Activated naive CD8-positive, alpha-beta T cell treated with anti-CD3 and anti-CD28 coated beads, Interleukin-2, amount 50 U/mL, for 16 hours (primary cell): ENCODE measurements at regions not wholly inside any gene's neighbourhood (a gene's known extent, or its start where the extent isn't known, plus 50 kb on each side); places are given as distances from the start of the nearest gene placed in this dataset.
"Not testable (repeated sequence)": the region's sequence is repeated elsewhere in the genome, so short reads cannot be mapped to it uniquely, and the experiment has no call there.

Experiments used
- DNase-seq: peaks from one replicate; pipeline ENCODE4 v3.0.0-alpha.2; 2020; ENCODE audit warnings: low read depth, low spot score

DNA sequence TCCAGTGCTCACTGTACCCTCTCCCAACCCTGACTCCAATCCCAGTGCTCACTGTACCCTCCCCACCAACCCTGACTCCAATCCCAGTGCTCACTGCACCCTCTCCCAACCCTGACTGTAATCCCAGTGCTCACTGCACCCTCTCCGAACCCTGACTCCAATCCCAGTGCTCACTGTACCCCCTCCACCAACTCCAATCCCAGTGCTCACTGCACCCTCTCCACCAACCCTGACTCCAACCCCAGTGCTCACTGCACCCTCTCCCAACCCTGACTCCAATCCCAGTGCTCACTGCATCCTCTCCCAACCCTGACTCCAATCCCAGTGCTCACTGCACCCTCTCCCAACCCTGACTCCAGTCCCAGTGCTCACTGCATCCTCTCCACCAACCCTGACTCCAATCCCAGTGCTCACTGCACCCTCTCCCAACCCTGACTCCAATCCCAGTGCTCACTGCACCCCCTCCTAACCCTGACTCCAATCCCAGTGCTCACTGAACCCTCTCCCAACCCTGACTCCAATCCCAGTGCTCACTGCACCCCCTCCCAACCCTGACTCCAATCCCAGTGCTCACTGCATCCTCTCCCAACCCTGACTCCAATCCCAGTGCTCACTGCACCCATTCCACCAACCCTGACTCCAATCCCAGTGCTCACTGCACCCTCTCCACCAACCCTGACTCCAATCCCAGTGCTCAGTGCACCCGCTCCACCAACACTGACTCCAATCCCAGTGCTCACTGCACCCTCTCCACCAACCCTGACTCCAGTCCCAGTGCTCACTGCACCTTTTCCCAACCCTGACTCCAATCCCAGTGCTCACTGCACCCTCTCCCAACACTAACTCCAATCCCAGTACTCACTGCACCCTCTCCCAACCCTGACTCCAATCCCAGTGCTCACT lies 136.3 kb upstream of the ZNF618 start:
- DNase-seq, result not testable (repeated sequence)

DNA sequence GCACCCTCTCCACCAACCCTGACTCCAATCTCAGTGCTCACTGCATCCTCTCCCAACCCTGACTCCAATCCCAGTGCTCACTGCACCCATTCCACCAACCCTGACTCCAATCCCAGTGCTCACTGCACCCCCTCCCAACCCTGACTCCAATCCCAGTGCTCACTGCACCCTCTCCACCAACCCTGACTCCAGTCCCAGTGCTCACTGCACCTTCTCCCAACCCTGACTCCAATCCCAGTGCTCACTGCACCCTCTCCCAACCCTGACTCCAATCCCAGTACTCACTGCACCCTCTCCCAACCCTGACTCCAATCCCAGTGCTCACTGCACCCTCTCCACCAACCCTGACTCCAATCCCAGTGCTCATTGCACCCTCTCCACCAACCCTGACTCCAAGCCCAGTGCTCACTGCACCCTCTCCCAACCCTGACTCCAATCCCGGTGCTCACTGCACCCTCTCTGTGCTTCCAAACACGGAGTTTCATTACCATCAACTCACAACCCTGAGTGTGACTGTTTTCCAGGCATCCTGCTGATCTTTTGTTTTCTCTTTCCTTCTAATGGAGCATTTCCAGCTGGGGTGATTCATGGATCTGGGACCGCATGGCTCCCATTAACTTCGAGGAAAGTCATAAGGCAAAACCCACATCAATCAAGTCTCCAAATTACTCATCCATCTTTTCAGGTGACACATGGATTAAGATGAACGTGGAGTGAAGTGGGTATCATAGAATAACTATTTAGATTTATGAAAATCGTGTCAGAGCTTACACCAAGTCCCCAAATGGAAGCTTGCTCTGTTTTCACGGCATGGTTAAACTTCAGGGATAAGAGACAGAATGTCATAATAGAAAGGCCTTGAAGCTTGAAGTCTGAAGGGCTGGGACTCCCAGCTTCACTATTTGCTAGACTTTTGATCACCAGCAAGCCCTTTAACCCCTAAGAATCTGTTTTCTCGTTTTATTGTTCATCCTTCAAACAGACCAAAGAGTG lies 135.3 kb upstream of the ZNF618 start:
- not testable (repeated sequence) for DNase-seq

DNA sequence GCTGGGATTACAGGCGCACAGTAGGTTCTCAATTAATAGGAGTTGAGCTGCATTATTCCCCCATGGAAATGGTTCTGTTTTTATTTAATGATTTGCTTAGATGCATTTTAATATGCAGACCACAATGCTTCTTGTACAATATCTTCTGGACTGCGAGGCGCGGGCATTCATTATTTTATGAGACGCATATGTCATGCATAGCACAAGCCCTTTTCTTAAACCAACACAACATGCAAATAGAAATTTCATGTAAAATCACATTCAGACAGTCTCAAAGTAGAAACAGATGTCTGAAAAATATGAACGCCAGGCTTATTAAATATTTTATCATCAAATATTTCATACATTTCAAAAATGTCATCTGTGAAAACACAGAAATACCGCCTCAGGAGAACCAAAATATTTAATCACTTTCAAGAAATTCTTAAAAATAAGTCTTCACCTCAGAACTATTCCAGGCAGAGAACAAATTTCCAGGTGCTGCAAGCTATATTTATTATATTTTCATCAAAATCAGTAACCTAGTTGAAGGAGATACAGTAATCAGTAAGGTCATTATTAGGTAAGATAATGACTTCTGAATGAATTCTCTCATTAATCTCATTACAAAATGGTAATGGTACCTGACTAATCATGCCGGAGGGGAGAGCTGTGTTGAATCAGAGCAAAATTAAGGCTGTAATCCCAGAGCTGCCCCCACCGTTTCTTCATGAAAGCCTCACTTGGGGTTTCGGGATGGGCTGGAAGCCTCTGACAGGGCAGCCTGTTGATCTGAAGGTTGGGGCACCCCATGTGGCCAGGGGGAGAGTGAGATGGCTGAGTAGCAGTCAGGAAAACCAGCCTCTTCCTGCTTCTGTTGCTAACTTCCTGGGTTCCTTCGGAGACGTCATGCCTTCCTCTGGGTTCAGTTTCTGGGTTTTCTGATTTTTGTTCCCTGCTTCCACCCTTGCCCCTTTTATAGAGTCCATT lies 133.9 kb upstream of the ZNF618 start:
- no peak for DNase-seq

DNA sequence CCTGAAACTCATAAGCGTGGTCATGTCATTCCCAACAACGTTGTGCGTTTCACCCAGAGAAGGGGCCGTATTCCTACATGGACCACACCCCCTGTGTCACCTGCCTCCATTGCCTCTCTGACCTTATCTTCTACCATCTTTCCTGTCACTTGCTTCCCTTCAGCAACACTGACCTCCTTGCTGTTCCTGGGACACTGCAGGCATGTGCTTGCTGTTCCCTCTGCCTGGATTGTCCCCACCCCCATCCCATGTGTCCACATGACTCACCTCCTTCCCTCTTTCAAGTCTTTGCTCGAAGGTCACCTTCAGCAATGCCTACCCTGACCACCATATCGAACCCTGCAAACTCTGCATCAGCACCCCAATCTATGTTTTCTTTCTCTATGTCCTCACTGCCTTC lies 133.2 kb upstream of the ZNF618 start:
- no peak for DNase-seq

DNA sequence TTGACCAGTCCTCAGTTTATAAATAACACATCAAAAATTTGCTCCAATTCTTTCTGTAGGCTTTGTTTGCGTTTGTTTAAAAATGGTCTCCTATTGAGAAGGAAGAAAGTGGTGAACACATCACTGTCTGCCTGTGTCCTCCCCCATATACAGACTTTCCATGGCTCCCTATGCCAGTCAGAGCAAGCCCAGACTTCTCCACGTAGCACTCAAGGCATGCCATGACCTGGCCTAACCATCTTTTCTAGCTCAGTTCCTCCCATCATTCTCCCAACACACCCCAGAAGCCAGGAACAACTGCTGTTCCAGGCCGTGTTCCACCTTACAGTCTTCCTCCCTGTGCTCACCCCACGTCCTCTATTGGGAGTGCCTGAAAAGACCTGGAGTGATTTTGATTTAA lies 129.6 kb upstream of the ZNF618 start:
- no peak for DNase-seq

DNA sequence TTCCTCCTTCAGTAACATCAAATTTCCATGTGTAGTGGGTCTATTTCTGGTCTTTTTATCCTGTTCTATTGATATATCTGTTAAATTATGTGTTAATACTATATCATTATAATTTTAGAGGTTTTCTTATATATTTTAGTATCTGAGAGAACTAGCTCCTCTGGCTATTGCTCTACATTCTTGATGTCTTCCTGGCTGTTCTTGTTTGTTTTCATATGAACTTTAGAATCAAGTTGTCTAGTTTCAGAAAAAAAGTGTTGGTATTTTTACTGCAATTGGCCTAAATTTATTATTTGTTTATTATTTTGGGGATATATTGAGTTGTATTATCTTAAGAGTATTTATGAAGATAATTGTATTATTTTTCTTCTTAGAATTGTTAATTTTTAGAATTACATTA lies 128.0 kb upstream of the ZNF618 start:
- no peak for DNase-seq

DNA sequence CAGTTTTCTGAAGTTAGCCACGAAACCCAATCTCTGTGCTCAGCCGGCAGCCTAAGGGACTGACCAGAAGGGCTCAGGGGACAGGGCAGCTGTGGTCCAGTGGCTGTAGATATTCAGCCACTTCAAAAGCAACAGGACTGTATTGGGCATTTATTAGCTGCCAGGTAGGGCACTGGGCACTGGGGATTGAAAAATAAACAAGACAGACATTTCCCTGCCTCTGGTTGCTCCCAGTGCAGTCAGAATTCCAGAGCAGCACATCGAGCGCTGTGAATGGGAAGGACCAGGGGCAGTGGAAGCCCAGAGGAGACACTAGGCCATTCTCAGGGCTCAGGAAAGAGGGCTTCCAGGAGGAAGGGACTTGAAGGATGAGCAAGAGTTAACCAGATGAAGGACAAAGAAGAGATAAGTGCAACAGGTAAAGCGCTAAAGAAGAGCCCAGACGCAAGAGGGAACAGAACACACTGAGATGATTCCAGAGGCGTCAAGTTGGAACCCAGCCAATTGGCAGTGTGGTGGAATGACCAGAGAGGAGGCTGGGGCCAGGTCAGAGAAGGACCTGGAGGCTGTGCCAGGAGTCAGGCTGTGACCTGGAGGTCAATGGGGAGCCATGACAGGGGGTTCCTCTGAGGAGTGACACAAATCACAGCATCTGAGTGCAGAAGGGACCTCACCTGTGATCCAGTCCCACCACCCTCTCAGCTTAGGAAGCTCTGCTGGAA lies 122.5 kb upstream of the ZNF618 start:
- DNase-seq, result no peak

DNA sequence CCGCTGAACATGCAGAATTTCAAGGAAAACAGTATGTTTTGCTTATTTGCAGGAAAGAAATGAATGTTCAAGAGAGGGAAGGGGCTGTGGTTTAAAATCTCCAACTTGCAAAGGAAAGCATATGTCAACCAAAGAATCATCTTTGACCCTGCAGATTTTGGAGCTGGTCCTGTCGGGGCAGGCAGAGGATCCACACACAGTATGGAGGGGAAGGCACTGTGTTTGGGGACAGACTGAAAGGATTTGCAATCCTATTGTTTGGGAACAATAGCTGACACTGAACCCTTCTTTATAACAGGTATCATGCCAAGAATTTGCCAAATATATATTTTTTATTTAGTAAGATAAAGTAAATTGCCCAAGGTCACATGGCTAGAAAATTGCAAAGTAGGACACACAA lies 121.4 kb upstream of the ZNF618 start:
- no peak for DNase-seq

DNA sequence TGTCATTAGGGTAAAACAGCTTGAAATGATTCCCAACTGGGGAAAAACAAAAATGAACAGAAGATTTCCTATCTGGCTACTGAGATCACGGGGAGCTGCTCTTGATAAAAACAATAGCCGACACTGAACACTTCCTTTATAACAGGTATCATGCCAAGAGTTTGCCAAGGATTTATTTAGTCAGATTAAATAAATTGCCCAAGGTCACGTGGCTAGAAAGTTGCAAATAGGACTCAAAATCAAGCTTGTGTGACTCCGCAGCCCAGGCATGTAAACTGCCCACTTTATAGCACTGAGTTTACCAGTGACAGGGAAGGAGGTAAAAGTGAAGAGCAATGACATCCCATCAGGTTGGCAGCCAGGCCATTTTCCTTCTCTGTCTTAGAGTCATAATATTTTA lies 120.7 kb upstream of the ZNF618 start:
- DNase-seq, result no peak

DNA sequence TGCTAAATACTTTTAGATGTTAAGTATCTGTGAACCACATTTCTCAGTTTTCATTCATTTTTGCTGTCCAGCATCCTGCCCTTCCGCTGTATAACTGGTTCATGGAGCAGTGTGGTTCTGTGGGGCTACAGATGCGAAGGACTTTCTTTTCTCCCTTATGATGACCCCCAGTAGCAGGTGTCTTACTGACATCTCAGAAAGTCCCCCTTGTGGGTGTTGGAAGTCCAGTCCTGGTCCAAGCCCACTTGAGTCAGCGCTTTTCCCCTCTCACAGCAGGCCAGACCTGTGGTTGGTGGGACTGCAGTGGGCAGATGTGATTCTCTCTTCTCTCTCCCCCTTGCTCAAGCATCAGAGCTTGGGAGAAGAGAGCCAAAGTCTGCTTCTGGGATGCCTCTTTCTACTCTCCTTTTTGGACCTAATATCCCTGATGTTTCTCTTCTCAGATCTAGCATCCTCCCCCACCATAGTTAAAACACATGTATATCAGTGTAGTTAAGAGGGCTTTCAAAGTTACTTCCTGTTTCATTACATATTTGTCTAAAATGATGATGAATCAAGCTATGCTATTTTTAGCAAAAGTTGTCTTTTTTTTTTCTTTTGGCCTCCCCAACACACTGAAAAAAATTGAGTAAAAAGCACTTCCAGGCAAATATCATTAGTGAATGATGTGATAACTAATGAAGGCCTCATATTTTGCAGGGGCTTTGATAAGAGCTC lies 119.5 kb upstream of the ZNF618 start:
- no peak for DNase-seq

DNA sequence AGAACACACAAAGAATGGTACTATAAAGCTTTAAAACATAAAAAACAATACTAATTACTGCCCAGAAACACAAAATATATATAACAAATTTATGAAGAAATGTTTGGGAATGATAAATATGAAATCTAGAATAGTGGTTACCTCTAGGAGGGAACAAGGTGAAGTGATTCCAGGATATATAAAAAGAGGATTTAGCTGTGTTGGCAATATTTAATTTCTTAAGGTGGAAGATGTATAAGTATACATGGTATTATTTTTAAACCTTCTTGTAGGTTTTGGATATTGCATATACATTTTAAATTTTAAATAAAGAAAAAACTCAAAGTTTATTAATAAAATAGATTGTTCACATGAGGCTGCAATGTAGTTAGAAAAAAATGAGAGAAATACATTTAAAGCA lies 112.7 kb upstream of the ZNF618 start:
- DNase-seq, result no peak

DNA sequence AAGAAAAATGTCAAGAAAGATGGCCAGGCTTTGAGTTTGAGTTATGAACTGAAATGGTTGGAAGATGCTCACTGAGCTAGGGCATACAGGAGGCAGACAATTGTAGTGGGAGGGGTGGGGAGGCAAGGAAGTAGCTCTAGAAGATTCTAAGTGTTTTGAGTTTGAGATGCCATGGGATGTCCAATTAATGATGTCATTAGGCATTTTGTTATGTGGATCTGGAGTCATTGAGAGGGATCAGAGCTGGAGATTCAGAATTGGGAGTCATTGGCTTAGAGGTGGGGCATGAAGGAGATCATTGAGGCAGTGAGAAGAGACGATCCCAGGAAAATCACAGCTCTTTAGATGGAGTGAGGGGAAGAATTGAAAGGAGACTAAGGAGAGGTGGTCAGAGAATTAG lies 111.5 kb upstream of the ZNF618 start:
- DNase-seq, result no peak

DNA sequence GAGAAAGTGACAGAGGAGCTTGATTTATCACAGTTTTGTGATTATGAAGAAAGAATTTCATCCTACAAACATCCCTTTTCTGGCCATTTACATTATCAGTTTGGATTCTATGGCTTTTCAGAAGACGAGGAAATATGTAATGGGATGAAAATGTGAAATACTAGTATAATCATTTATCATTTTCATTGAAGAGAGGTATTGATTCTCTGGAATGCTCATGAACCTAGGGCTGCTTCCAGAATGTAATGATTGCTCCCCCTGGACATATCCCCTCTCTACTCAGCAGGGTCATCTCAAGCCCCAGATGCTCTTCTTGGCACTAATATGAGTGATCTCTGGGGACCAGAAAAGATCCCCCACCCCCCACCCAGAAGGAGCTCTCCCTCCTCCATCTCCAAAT lies 106.7 kb upstream of the ZNF618 start:
- DNase-seq, result no peak

DNA sequence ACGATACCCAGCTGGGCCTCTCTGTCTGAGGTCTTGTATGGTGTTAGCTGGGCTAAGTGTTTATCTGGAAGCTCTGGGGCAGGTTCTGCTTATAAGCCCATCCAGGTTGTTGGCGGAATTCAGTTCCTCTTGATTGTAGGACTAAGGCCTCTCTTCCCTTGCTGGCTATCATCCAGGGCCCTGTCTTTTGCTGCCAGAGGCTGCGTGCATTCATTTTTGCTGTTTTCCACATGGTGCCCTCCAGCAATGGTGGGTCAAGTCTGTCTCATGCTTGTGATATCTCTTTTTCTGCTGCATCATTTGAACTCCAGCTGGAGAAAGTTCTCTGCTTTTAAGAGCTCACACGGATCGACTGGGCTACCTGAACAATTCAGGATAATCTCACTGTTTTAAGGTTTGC lies 105.7 kb upstream of the ZNF618 start:
- DNase-seq, result no peak

DNA sequence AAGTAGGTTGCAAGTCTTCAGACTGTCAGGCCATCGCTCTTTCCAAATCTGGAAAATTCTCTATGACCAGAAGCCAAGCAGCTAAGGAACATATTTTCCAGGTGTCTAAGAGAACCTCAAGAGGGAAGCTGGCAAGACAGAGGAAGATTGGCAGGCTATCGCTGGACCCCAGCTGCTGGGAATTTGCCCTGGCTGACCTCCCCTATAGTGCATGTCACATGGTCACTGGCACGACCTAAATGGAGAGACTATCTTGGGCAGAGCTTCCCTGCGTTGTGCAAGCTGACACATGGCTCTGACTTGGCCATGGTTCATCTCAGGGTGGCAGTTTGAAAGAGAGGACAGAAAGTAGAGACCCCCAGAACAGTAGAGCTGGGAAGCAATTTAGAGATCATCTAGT lies 104.9 kb upstream of the ZNF618 start:
- DNase-seq, result no peak

DNA sequence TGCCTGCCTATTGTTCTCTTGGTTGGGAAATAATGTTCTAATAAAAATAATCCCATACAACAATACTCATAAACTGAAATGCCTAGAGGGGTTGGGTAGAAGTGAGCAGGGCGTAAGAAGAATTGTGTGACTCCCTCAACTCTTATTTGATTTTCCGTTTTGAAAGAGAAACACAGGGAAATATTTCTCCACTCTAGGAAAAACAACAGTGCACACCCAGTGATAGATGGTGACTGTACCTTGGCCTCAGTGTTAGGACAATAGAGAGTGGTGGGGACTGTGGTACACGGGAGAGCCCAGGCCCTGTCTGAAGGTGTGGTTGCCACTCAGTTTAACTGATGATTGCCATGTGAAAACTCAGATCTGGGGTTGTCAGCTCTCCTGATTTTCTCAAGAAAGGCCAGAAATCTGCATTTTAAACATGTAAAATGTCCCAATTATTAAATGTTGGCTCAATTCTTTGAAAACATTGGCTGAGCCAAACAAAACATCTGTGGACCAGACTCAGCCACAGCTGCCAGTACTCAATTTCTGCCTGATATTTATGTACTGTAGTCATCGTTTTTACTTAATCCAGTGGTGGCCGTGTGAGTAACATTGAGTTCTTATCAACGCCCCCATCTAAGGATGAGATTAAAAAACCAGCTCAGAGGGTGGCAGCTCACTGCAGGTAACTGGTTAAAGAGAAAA lies 103.8 kb upstream of the ZNF618 start:
- no peak for DNase-seq

DNA sequence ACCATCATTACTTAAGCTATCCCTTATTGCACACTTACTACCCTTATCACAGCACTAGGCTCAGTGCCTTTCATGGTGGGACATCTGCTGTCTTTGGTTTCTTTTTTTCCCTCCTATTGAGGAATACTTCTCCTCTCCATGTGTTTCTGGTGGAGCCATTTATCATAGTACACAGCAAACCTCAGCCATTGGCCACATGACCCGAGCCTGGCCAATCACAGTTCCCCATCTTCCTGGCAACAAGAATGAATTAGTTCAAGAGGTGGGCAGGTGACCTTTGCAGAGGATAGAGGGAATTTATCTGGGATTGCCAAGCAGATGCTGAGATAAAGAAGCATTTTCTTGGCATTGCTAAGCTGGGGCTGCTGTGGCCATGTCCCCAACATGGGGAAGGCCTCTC lies 101.1 kb upstream of the ZNF618 start:
- no peak for DNase-seq

DNA sequence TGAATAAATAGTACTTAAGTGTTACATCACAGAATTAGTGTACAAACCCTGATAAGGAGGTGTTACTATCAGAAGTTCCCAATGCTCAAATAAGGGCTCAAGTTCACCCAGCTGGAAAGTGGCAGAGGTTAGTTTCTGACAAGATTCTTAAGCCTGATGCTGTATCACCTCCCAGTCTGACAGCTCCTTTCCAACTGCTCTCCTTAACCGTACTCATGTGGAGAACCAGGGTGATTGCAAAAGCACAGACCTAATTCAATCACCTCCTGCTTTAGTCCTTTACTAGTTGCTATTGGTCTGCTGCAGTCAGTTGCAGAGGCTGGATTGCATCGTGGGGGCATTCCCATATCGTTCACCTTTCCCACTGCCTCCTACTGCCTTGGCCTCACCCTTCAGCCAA lies 100.4 kb upstream of the ZNF618 start:
- DNase-seq, result no peak

DNA sequence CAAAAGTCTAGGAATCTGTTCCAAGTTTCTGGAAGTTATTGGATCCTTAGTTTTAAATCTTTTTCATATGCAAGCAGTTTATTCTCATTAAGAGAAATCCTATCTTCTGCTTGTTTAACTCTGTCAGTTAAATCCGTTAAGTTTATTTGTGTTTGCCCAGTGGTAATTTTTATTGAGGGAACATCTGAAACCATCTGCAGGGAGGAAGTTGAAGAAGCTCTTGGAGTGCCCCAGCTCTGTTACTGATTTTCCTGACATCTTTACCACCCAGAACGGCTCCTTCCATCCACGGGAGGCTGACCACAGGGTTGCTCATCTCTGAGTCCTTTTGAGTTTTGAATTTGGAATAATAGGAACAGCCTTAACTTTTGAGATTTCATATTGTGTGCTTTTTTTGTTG lies 99.9 kb upstream of the ZNF618 start:
- no peak for DNase-seq

DNA sequence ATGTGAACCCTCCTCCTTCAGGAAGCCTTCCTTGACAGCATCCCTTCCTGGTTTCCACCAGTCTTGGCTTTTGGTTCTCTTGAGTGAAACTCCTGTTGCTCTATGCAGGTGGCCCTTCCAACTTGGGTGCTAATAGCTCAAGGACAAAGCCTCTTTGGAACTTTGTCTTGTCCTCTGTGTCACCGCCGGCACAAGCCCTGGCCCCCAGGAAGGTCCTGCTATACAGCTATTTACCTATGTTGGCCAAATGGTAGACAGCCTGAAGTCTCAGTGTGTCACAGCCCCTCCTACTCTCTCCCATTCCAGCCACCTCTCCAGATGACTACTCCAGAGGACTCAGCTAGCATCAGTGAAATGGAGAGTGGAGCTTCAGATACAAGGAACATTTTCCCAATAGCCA lies 94.7 kb upstream of the ZNF618 start:
- no peak for DNase-seq
